Urinary bladder (tissue), 3 donors: ENCODE measurements at regions not wholly inside any gene's neighbourhood (a gene's known extent, or its start where the extent isn't known, plus 50 kb on each side); places are given as distances from the start of the nearest gene placed in this dataset.

Experiments used
- DNase-seq: peaks from one replicate; pipeline ENCODE4 v3.0.0-alpha.2; 2015; ENCODE audit errors: extremely low spot score
- H3K27ac ChIP-seq: one replicate; pipeline ENCODE4 v1.5.1; 2013; ENCODE audit warnings: low read depth, mild to moderate bottlenecking, moderate library complexity
- H3K36me3 ChIP-seq: one replicate; pipeline ENCODE4 v1.6.1; 2013; ENCODE audit warnings: mild to moderate bottlenecking, moderate library complexity; ENCODE audit not compliant: insufficient read depth
- H3K4me1 ChIP-seq: one replicate; pipeline ENCODE4 v1.6.1; 2013; ENCODE audit warnings: mild to moderate bottlenecking, moderate library complexity; ENCODE audit not compliant: insufficient read depth
- H3K4me3 ChIP-seq: one replicate; pipeline ENCODE4 v1.5.1; 2013; ENCODE audit warnings: low read depth, low read length
- WGBS: extraction: QIAGEN DNeasy Blood & Tissue Kit; methylation state at CpG from one replicate; pipeline ENCODE4 v1.1.7; 2013; 5-methylcytosine and 5-hydroxymethylcytosine counted together
- donor health status: healthy with polysubstance abuse.
- donor health status: healthy.

GRCh38 chr12:34294671-34295365 is 272.5 kb downstream of the ALG10 start:
- no peak overlapping the region for H3K4me3 ChIP-seq
- DNase-seq: no peak

DNA sequence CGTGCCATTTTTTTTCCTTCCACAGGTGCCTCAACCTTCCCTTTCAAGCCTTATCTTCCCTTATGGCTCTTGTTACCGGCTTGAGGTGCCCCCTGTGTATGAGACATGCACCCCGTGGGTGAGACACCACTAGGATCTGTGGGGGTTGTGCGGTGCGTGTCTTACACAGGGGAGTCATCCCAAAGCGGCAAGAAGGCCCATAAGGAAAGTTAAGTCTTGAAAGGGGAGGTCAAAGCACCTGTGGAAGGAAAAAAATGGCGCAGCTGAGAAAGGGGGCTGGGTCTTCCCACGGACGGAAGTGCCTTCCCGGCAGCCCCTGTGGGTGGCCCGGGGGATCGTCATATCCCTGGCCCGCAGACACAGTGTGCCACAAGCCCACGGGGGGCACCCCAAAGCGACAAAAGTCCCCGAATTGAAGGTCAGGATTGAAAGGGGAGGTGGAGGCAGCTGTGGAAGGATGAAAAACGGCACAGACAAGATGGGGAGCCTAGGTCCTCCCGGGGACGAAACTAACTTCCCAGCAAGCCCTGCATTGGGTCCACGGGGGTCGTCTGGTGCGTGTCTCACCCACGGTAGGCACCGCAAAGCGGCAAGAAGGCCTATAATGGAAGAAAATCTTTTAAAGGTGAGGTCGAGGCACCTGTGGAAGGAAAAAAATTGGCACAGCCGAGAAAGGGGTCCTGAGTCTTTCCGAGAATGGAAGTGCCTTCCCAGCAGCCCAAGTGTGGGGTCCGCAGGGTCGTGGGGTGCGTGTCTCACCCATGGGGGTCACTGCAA is 273.3 kb downstream of the ALG10 start:
- 77% methylated on average over 31 of the region's 31 CpGs for WGBS
- Histone ChIP-seq H3K4me3 (no peak overlapping the region), H3K36me3 (no peaks in the 10 kb centered on the region), H3K4me1 (no peaks in the 10 kb centered on the region), H3K27ac (no peak overlapping the region)
- DNase-seq: no peak

More at GRCh38 chr12:34294671-34295365, 272.5 kb downstream of the ALG10 start:
- no peaks in the 10 kb centered on the region for H3K36me3 ChIP-seq
- no peak overlapping the region for H3K27ac ChIP-seq
- no peaks in the 10 kb centered on the region for H3K4me1 ChIP-seq
- 83% methylated on average over 23 of the region's 23 CpGs for WGBS

- Histone ChIP-seq H3K4me1 (no peaks in the 10 kb centered on the region), H3K36me3 (no peaks in the 10 kb centered on the region), H3K27ac (no peak overlapping the region), H3K4me3 (no peak overlapping the region)
- 77% methylated on average over 30 of the region's 30 CpGs for WGBS
- DNase-seq: no peak
Observed at GRCh38 chr12:34296143-34297041, 274.1 kb downstream of the ALG10 start.

DNA sequence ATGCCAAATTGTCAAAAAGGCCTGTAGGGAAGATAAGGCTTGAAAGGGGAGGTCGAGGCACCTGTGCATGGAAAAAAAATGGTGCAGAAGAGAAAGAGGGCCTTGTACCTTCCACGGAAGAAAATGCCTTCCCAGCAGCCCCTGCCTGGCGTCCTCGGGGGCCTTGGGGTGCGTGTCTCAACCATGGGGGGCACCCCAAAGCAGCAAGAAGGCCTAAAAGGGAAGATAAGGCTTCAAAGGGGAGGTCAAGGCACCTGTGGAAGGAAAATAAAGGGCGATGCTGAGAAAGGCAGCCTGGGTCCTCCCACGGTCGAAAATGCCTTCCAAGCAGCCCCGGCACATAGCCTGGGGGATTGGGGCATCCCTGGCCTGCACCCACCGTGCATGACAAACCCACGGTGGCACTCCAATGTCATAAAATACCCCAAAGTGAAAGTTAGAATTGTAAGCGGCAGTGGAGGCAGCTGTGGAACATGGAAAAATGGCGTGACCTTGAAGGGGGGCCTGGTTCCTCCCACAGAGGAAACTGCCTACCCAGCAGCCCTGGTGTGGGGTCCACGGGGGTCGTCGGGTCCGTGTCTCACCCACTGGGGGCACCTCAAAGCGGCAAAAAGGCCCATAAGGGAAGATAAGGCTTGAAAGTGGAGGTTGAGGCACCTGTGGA is 275.0 kb downstream of the ALG10 start:
- Histone ChIP-seq H3K4me3 (no peak overlapping the region), H3K36me3 (no peaks in the 10 kb centered on the region), H3K27ac (no peak overlapping the region), H3K4me1 (no peaks in the 10 kb centered on the region)
- no peak for DNase-seq
- 61% methylated on average over 18 of the region's 18 CpGs for WGBS

DNA sequence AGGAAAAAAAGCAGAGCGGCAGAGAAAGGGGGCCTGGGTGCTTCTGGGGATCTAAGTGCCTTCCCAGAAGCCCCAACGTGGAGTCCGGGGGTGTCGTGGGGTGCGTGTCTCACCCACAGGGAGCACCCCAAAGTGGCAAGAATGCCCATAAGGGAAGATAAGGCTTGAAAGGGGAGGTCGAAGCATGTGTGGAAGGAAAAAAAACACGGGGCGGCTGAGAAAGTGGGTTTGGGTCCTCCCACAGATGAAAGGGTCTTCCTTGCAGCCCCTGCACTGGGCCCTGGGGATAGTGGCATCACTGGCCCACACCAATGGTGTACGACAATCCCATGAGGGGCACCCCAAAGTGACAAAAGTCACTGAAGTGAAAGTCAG is 275.5 kb downstream of the ALG10 start:
- Histone ChIP-seq H3K4me1 (no peaks in the 10 kb centered on the region), H3K4me3 (no peak overlapping the region), H3K36me3 (no peaks in the 10 kb centered on the region), H3K27ac (no peak overlapping the region)
- no peak for DNase-seq
- WGBS: 70% methylated on average over 9 of the region's 9 CpGs

GRCh38 chr12:34298176-34298970 is 276.1 kb downstream of the ALG10 start:
- no peak overlapping the region for H3K4me3 ChIP-seq
- WGBS: 79% methylated on average over 28 of the region's 28 CpGs
- no peaks in the 10 kb centered on the region for H3K4me1 ChIP-seq
- no peak for DNase-seq
- H3K27ac ChIP-seq: no peak overlapping the region
- H3K36me3 ChIP-seq: no peaks in the 10 kb centered on the region

DNA sequence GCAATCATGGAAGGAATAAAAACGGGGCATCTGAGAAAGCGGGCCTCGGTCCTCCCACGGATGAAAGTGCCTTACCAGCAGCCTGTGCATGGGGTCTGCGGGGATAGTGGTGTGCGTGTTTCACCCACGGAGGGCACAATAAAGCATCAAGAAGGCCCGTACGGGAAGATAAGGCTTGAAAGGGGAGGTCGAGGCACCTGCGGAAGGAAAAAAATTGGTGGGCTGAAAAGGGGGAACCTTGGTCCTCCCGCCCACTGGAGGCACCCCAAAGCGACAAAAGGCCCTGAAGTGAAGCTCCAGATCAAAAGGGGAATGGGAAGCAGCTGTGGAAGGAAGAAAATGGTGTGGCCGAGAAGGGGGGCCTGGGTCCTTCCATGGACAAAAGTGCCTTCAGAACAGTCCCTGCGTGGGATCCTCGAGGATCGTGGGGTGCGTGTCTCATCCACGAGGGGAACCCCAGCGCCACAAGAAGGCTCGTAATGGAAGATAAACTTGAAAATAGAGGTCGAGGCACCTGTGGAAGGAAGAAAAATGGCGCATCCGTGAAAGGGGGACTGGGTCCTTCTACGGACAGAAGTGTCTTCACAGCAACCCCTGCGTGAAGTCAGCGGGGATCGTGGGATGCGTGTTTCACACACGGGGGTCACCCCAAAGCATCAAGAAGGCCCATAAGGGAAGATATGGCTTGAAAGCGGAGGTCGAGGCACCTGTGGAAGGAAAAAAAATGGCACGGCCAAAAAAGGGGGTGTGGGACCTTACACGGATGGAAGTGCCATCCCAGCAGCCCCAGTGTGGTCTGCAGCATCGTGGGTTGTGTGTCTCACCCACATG is 276.9 kb downstream of the ALG10 start:
- Histone ChIP-seq H3K36me3 (no peaks in the 10 kb centered on the region), H3K27ac (no peak overlapping the region), H3K4me1 (no peaks in the 10 kb centered on the region), H3K4me3 (no peak overlapping the region)
- 75% methylated on average over 35 of the region's 35 CpGs for WGBS
- no peak for DNase-seq

GRCh38 chr12:34299802-34300193 is 277.5 kb downstream of the ALG10 start:
- H3K4me3 ChIP-seq: no peak overlapping the region
- H3K27ac ChIP-seq: no peak overlapping the region
- WGBS: 72% methylated on average over 16 of the region's 16 CpGs
- no peaks in the 10 kb centered on the region for H3K36me3 ChIP-seq
- DNase-seq: no peak
- no peaks in the 10 kb centered on the region for H3K4me1 ChIP-seq

- Histone ChIP-seq H3K27ac (no peak overlapping the region), H3K4me3 (no peak overlapping the region), H3K36me3 (no peaks in the 10 kb centered on the region), H3K4me1 (no peaks in the 10 kb centered on the region)
- WGBS: 87% methylated on average over 34 of the region's 34 CpGs
- no peak for DNase-seq
Observed at GRCh38 chr12:34300376-34301250, 278.3 kb downstream of the ALG10 start.

DNA sequence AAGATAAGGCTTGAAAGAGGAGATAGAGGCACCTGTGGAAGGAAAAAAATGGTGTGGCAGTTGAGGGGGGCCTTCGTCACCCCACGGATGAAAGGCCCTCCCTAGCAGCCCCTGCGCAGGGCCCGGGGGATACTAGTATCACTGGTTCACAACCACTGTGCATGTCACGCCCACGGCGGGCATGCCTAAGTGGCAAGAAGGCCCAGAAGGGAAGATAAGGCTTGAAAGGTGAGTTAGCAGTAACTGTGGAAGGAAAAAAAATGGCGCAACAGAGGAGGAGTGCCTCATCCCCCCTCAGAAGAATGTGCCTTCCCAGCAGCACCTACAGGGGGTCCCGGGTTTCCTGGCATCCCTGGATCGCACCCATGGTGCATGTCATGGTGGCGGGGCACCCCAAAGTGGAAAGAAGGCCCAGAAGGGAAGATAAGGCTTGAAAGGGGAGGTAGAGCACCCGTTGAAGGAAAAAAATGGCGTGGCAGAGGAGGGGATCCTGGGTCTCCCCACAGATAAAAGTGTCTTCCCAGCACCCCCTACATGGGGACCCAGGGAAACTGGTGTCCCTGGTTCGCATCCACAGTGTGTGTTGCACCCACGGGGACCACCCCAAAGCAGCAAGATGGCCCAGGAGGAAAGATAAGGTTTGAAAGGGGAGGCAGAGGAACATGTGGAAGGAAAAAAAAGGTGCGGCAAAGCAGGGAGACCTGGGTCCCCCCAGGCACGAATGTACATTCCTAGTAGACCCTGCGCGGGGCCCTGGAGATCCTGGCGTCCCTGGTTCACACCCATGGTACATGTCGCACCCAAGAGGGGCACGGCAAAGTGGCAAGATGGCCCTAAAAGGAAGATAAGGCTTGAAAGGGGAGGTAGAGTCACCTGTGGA is 279.2 kb downstream of the ALG10 start:
- H3K27ac ChIP-seq: no peak overlapping the region
- H3K4me3 ChIP-seq: no peak overlapping the region
- 80% methylated on average over 22 of the region's 22 CpGs for WGBS
- no peaks in the 10 kb centered on the region for H3K4me1 ChIP-seq
- no peaks in the 10 kb centered on the region for H3K36me3 ChIP-seq
- DNase-seq: no peak
